Heart left ventricle (tissue), 16 donors: ENCODE measurements at regions not wholly inside any gene's neighbourhood (a gene's known extent, or its start where the extent isn't known, plus 50 kb on each side); places are given as distances from the start of the nearest gene placed in this dataset.

ENCODE experiments used
- ATAC-seq, 4 donors: fragments of 200-7000 bp; cut with Tn5 transposase; one replicate each; pipeline ENCODE4 v1.9.1; 2020 to 2022; ENCODE audit warnings: moderate library complexity in 4 of 4, mild to moderate bottlenecking in 3 of 4, moderate number of reproducible peaks in 1 of 4
- DNase-seq, 5 donors: peaks; one replicate each; pipeline ENCODE4 v3.0.0-alpha.2; 2020
- H3K27ac ChIP-seq, 12 donors: fragments of 200-600 bp; sonication (generic) in 4 of 12; one replicate each; pipeline versions ENCODE4 v1.5.0 to v1.8.0; 2016 to 2022; ENCODE audit warnings: mild to moderate bottlenecking in 2 of 12
- H3K27me3 ChIP-seq, 9 donors: fragments of 200-600 bp; sonication (generic) in 2 of 9; one replicate each; pipeline versions ENCODE4 v1.5.1 to v1.8.0; 2016 to 2022; ENCODE audit warnings: mild to moderate bottlenecking in 3 of 9
- H3K36me3 ChIP-seq, 9 donors: fragments of 200-600 bp; sonication (generic) in 2 of 9; one replicate each; pipeline versions ENCODE4 v1.5.0 to v1.8.0; 2018 to 2022; ENCODE audit warnings: mild to moderate bottlenecking in 2 of 9
- H3K4me1 ChIP-seq, 12 donors: fragments of 200-600 bp; sonication (generic) in 4 of 12; one replicate each; pipeline versions ENCODE4 v1.5.0 to v1.8.0; 2016 to 2022; ENCODE audit warnings: mild to moderate bottlenecking in 3 of 12
- H3K4me3 ChIP-seq, 12 donors: fragments of 200-600 bp; sonication (generic) in 4 of 12; one replicate each; pipeline versions ENCODE4 v1.5.0 to v1.8.0; 2017 to 2022; ENCODE audit warnings: mild to moderate bottlenecking in 9 of 12, moderate library complexity in 4 of 12
- H3K9me3 ChIP-seq, 12 donors: fragments of 200-600 bp; sonication (generic) in 4 of 12; one replicate each; pipeline versions ENCODE4 v1.5.0 to v1.8.0; 2016 to 2022; ENCODE audit warnings: mild to moderate bottlenecking in 1 of 12
- POLR2A ChIP-seq, 2 donors: fragments of 450-650 bp; IDR thresholded peaks; one replicate each; pipeline ENCODE4 v1.6.1; 2017; ENCODE audit warnings: antibody characterized with exemption in 2 of 2, mild to moderate bottlenecking in 2 of 2, moderate library complexity in 2 of 2
- WGBS, 4 donors: extraction: QIAGEN DNeasy Blood & Tissue Kit in 2 of 4; methylation state at CpG; one replicate each; pipeline versions ENCODE4 v1.1.5 to v1.1.7; 2013 to 2018; 5-methylcytosine and 5-hydroxymethylcytosine counted together
- intact Hi-C, 10 donors: fragments of 100-400 bp; cut with DNase I; formaldehyde crosslinking; loops; one replicate each; pipeline versions ENCODE4 v1.11.1 to v1.14.2; 2022
- TF ChIP-seq, protein P1 (sequence below), 12 donors: fragments of 200-600 bp; sonication (generic) in 4 of 12; IDR thresholded peaks; one replicate each; pipeline versions ENCODE4 v1.5.0 to v1.8.0; 2018 to 2022; ENCODE audit warnings: antibody characterized with exemption in 12 of 12, mild to moderate bottlenecking in 5 of 12
- donor health status: ischemic (EF 13 %, LVEDD 7.1; RV severe dilation, severe dysfunction).
- donor health status: healthy with polysubstance abuse.
- donor health status: DM: no; HTN: yes; CAD: no.
- donor health status: DM: no; HTN: no; CAD: no.
- donor health status: ischemic (EF 25% LVEDD 6.9; RV normal size, moderate dysfunction).
- donor health status: ischemic (EF 25% LVEDD 5.7; RV mildly dilated, moderate dysfunction).
- donor health status: healthy.
- donor health status: DM: yes; HTN: yes; CAD: no.
- donor health status: ischemic (EF 35%, LVEDD 5.7; RV mildly dilated, moderate dysfunction).
- donor health status: nonischemic (EF 11% LVEDD 7.7; RV severe dilation, severe dysfunction).
- donor health status: DM: yes; HTN: yes; CAD: no.
- donor health status: PGD.
- donor health status: ischemic (EF 29% LVEDD 5.4; RV normal size, mild dysfunction).
- donor health status: nonischemic (EF 23%, LVEDD 6.1; RV moderate dilation, normal function).

DNA sequence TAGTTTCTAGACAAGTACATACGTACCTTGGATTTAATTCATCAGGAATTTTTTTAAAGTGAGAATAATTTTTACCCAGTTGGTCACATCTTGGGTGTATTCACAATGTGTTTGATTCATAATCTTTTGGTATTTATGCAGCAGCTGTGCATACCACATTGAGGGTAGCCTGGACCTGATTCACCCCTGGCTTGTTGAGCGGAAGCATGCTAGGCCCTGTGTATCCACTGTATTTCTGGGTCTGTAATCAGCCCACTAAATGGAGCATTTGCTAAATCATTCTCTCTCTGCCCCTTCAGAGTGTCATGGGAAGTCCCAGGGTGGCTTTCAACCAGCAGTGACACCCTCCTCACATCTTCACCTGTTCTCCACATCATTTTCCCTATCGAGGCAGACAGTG lies 203.8 kb upstream of the RGS6 start:
- H3K9me3 ChIP-seq, result no peaks in the 10 kb centered on the region
- no peak overlapping the region for H3K4me3 ChIP-seq
- 94 to 97% (median 96%) methylated on average over 3 of the region's 3 CpGs for WGBS, 4 donors
- DNase-seq (no peak), ATAC-seq (no peak)
- TF ChIP-seq, protein P1, sequence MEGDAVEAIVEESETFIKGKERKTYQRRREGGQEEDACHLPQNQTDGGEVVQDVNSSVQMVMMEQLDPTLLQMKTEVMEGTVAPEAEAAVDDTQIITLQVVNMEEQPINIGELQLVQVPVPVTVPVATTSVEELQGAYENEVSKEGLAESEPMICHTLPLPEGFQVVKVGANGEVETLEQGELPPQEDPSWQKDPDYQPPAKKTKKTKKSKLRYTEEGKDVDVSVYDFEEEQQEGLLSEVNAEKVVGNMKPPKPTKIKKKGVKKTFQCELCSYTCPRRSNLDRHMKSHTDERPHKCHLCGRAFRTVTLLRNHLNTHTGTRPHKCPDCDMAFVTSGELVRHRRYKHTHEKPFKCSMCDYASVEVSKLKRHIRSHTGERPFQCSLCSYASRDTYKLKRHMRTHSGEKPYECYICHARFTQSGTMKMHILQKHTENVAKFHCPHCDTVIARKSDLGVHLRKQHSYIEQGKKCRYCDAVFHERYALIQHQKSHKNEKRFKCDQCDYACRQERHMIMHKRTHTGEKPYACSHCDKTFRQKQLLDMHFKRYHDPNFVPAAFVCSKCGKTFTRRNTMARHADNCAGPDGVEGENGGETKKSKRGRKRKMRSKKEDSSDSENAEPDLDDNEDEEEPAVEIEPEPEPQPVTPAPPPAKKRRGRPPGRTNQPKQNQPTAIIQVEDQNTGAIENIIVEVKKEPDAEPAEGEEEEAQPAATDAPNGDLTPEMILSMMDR (IDR thresholded peaks at IDR 0.05), result no peak
- TF ChIP-seq POLR2A (IDR thresholded peaks at IDR 0.05), result no peak
- intact Hi-C loops, result loop anchor here in 5 of 10 donors (10.0 kb wide), 3 partner anchors 126 to 696 kb away; partner anchors contain the start of gene SIPA1L1 (in 1 of the 5)
- no peaks in the 10 kb centered on the region for H3K4me1 ChIP-seq
- H3K36me3 ChIP-seq, result peaks cover 0 to 50% (median 24%) of the 10 kb centered on the region in 9 donors
- no peak overlapping the region for H3K27ac ChIP-seq
- H3K27me3 ChIP-seq, result no peaks in the 10 kb centered on the region

DNA sequence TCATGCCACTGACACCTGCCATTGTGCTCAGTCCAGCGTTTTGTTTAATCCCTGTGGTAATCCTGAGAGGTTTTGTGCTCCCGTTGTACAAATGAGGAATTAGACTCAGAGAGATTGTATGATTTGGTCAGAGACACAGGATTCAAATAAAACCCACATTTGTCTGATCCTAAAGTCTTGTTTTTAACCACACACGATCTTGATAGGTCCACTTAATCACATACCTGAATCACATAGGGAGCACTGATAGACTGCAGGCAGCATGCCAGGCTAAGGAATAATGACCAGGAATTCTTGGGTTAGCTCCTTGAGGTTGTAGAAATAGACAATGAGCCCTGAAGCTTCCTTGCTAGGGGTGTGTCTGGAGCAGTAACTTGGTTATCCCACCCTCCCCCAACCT lies 202.6 kb upstream of the RGS6 start:
- intact Hi-C loops, result loop anchor here in 5 of 10 donors (10.0 kb wide), 3 partner anchors 125 to 695 kb away; partner anchors contain the start of gene SIPA1L1 (in 1 of the 5)

DNA sequence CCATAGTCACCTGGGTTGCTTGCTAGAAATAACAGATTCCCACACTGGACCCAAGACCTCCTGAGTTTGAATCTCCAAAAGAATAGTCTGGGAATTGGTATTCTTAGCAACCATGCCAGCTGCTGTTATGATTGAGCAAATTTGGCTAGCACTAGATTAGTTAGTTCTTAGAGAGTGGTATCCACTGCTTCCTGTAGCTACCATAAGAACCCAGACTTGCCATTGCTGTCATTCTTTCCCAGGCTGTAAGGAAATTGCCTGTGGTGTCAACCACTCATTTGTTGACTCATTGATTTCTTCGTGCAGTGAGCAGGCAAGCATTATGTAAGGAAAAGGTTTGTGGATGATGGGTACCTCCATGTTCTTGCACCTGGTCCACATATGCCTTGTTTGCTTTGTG lies 201.8 kb upstream of the RGS6 start:
- Histone ChIP-seq H3K9me3 (no peaks in the 10 kb centered on the region), H3K36me3 (peaks cover 0 to 59% (median 24%) of the 10 kb centered on the region in 9 donors), H3K4me3 (no peak overlapping the region), H3K4me1 (no peaks in the 10 kb centered on the region), H3K27ac (no peak overlapping the region), H3K27me3 (no peaks in the 10 kb centered on the region)
- ATAC-seq (no peak), DNase-seq (no peak)
- intact Hi-C loops, result no loop called here
- TF ChIP-seq, protein P1 (IDR thresholded peaks at IDR 0.05), result no peak
- TF ChIP-seq POLR2A (IDR thresholded peaks at IDR 0.05), result no peak
- WGBS, 4 donors, result 88 to 98% (median 93%) methylated on average over 1 of the region's 1 CpG

More for the DNA sequence above, 202.6 kb upstream of the RGS6 start:
- Histone ChIP-seq H3K4me1 (no peaks in the 10 kb centered on the region), H3K27me3 (no peaks in the 10 kb centered on the region), H3K36me3 (peaks cover 0 to 59% (median 24%) of the 10 kb centered on the region in 9 donors), H3K27ac (no peak overlapping the region), H3K9me3 (no peaks in the 10 kb centered on the region), H3K4me3 (no peak overlapping the region)
- TF ChIP-seq, protein P1 (IDR thresholded peaks at IDR 0.05), result no peak
- no peak for TF ChIP-seq POLR2A (IDR thresholded peaks at IDR 0.05)
- DNase-seq (no peak), ATAC-seq (no peak)
- WGBS, 4 donors, result 89 to 97% (median 93%) methylated on average over 3 of the region's 3 CpGs

DNA sequence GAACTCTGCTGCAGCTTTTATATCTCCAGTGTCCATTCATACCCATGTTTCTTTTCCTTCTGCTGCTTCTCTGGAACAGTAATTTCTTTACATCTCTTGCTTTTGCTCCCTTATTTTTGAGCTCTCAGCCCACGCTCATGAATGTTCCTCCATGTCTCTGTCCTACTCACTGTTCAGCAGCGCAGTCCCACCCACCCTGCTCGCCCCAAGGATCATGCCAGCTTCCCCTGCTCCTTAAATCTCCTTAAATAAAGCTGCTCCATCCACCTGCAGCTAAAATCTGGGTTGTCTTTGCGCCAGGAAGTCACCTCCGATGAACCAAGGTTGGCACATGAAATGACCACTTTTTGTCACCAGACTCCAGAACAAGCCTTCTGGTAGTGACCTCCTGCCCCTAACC lies 201.1 kb upstream of the RGS6 start:
- Histone ChIP-seq H3K9me3 (no peaks in the 10 kb centered on the region), H3K27me3 (no peaks in the 10 kb centered on the region), H3K27ac (no peak overlapping the region), H3K4me1 (no peaks in the 10 kb centered on the region), H3K36me3 (peaks cover 0 to 61% (median 24%) of the 10 kb centered on the region in 9 donors), H3K4me3 (no peak overlapping the region)
- intact Hi-C loops, result no loop called here
- no peak for ATAC-seq
- TF ChIP-seq, protein P1 (IDR thresholded peaks at IDR 0.05), result no peak
- no peak for TF ChIP-seq POLR2A (IDR thresholded peaks at IDR 0.05)
- WGBS, 4 donors, result 96 to 97% (median 97%) methylated on average over 5 of the region's 5 CpGs
- DNase-seq, result no peak
